AG10803 (cell line): ENCODE measurements at regions not wholly inside any gene's neighbourhood (a gene's known extent, or its start where the extent isn't known, plus 50 kb on each side); places are given as distances from the start of the nearest gene placed in this dataset.

Source experiments
- DNase-seq: peaks from one replicate; pipeline ENCODE4 v3.0.0; 2010; ENCODE audit warnings: low read depth
- H3K4me3 ChIP-seq: 2 replicates; pipeline ENCODE4 v1.5.1; 2011; ENCODE audit warnings: mild to moderate bottlenecking, low read length, control low read depth
- TF ChIP-seq, protein P1 (sequence below): conservative IDR thresholded peaks from 2 replicates; pipeline ENCODE4 v1.5.1; 2011; ENCODE audit warnings: mild to moderate bottlenecking, low read length, control low read depth, inconsistent platforms

DNA sequence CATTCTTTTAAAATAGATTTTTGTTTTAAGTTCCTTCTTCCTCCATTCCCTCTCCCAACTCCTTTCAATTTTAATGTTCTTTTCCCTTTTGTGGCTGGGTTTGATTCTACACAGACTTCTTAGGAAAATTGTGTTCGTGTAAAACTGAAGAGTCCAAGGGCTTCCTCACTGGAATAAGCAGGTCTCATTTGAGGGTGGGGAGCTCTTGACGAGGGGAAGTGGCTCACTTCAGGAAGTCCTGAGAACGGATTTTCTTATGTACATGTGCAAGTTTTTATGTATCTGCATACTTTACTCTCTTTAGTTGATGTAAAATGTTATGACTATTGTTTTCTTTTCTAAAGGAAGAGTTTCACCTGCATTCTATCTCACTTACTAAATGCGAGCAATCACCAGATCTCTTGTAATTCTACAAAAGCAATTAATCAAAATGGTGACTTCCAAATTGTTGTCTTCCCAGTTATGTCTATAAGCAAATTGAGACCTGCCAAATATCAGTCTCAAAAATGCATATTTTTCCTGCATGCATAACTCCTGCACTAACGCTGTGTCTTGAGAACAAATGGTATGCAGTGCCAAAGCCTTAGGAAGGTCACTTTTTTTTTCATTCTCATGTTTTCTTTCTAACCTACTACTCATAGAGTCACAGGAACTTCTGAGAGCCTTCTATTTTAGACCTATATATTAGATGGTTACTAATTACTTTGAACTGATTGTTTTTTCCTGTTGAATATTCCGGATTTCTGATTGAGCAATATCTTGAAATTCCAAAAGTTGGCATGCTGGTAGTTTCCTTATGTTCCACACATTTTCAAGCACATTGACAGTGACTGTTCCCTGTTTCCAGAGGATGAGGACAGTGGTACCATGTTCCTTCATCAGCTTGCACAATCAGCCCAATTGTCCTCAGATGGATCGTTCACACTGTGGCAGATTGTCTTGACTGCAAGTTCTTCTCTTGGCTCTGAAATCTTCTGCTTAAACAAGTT is 251.9 kb upstream of the PRDM1 start:
- DNase-seq, result no peak
- no peak overlapping the region for H3K4me3 ChIP-seq
- TF ChIP-seq, protein P1, sequence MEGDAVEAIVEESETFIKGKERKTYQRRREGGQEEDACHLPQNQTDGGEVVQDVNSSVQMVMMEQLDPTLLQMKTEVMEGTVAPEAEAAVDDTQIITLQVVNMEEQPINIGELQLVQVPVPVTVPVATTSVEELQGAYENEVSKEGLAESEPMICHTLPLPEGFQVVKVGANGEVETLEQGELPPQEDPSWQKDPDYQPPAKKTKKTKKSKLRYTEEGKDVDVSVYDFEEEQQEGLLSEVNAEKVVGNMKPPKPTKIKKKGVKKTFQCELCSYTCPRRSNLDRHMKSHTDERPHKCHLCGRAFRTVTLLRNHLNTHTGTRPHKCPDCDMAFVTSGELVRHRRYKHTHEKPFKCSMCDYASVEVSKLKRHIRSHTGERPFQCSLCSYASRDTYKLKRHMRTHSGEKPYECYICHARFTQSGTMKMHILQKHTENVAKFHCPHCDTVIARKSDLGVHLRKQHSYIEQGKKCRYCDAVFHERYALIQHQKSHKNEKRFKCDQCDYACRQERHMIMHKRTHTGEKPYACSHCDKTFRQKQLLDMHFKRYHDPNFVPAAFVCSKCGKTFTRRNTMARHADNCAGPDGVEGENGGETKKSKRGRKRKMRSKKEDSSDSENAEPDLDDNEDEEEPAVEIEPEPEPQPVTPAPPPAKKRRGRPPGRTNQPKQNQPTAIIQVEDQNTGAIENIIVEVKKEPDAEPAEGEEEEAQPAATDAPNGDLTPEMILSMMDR, result no peak

DNA sequence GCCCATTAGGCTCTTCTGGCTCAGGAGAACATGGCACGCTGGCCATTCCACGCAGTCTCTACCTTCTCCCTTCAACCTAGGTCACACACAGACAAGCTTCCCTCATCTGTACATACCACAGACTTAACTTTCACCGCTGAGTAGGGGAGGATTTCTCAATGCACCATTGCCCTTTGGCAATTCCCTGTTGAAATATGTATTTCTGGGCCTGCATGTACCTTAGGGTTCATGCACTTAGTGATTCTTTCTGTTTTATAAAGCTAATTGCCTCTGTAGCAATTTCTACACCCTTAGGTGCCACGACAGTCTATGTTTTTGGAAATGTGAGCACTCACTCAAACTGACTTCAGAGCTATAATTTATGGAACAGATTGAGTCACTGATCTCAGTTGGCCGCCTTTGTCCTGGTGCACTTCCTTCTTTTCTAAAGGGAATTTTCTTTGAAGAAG is 253.8 kb upstream of the PRDM1 start:
- TF ChIP-seq, protein P1, result no peak
- no peak overlapping the region for H3K4me3 ChIP-seq
- peak; percentile 55 for DNase-seq

DNA sequence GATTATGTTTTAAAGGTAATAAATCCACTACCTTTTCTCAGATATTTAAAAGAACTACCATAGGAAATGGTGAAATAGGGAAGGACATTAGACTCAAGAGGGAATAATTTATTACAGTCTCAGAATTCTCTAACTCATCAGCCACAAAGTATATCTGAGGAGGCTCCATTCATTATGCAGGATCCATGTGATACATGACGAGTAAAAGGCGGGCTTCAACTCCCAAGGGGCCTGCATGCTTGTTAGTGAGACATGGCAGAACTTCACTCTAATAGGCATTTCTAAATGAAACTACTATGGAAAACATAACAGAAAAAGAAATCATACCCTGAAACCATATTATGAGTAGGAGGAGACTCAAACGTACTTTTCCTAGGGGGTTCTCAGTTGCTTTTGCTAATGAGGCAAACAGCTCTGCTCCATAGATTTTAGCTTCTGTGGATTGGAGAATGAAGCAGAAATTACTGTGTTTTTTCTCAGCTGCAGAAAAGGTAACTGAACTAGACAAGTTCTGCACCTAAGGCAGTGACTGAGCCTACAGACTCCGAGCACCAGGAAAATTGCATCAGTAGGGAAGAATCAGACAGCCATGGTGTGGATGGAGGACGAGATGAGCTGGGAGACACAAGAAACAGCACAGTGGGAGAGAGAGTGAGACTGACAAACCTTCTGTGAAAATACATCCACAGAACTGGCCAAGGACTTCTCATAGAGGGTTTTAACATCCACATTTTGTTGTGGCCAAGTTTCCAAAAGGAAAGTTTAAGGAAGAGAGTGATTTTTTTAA is 254.6 kb upstream of the PRDM1 start:
- TF ChIP-seq, protein P1, result no peak
- no peak for DNase-seq
- H3K4me3 ChIP-seq, result no peak overlapping the region

DNA sequence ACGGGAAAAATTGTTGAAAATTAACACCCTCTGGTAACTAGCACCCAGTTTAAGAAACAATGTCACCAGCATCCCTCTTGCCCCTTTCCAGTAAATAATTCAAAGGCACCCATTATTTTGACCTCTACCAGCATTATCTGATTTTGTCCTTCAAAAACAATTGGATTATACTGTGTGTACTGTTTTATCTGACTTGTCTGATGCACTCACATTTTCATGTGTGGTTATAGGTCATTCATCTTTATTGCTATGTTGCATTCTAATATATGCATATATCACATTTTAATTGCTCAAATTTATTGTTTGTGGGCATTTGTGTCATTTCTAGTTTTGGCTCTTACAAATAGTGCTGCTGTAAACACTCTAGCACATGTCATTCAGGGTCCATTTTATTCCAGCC is 260.9 kb upstream of the PRDM1 start:
- TF ChIP-seq, protein P1, result no peak
- H3K4me3 ChIP-seq, result no peak overlapping the region
- no peak for DNase-seq

DNA sequence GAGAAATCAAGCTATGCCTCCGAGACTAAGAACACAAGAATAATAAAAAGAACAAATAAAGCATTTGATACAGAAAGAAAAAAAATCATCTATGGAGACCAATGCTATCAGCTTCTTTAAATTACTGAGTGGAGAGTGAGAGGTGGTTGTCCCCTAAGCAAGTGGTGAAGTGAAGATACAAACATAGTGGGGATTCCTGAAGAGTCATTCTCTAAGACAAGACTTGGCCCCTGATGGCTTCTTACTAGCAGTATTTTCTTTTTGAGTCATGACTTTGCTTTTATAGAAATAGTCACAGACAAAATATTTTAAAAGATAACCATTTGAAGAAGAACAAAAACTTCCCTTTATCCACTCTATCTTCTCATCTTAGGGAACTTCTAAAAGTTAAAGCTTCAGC is 261.4 kb upstream of the PRDM1 start:
- TF ChIP-seq, protein P1, result no peak
- peak; percentile 23 for DNase-seq
- no peak overlapping the region for H3K4me3 ChIP-seq

DNA sequence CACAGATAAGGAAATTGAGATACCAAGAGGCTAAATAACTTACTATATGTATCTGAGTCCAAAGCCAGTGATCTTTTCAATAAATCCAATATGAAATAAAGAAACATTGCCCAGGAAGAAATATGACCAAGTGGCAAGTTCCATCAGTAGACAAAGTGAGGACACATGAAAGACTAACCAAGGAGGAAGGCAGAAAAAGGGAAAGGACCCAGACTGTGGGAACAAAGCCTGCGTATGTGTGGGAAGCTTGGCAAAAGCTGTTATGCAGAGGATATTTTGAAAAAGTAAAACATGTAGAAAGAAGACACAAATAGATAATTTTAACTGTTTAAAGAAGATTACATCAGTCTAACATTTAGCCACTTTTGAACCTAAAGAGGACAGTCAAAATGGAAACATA is 264.4 kb upstream of the PRDM1 start:
- TF ChIP-seq, protein P1, result no peak

More for the DNA sequence above, 264.4 kb upstream of the PRDM1 start:
- no peak overlapping the region for H3K4me3 ChIP-seq
- no peak for DNase-seq
